ENCODE measurements at regions not wholly inside any gene's neighbourhood (a gene's known extent, or its start where the extent isn't known, plus 50 kb on each side); places are given as distances from the start of the nearest gene placed in this dataset.
"Not testable (repeated sequence)": the region's sequence is repeated elsewhere in the genome, so short reads cannot be mapped to it uniquely, and the experiment has no call there.

- TF ChIP-seq CTCF (IDR thresholded peaks at IDR 0.05); RXRA (IDR thresholded peaks at IDR 0.05; ENCODE audit: borderline replicate concordance, low read depth); EZH2phosphoT487 (IDR thresholded peaks at IDR 0.05; ENCODE audit: borderline replicate concordance, low read depth); MXI1 (IDR thresholded peaks at IDR 0.05; ENCODE audit: low read depth, low read length); POLR2AphosphoS5 (IDR thresholded peaks at IDR 0.05; ENCODE audit: low read depth, low read length); REST (IDR thresholded peaks at IDR 0.05; ENCODE audit: low read depth, low read length); TAF1 (IDR thresholded peaks at IDR 0.05; ENCODE audit: borderline replicate concordance, low read depth, low read length); RCOR1 (IDR thresholded peaks at IDR 0.05; ENCODE audit: low read length); EP300 (IDR thresholded peaks at IDR 0.05; ENCODE audit: borderline replicate concordance in 1 of 2, low read depth in 1 of 2, low read length in 1 of 2); RAD21 (IDR thresholded peaks at IDR 0.05; ENCODE audit: low read length); USF2 (IDR thresholded peaks at IDR 0.05; ENCODE audit: borderline replicate concordance, low read depth, low read length): not testable (repeated sequence)
These were observed 244.4 kb downstream of the PHLDA1 start for GRCh38 chr12:75787146-75787545.
